Endodermal cell (in vitro differentiated cells): ENCODE measurements at regions not wholly inside any gene's neighbourhood (a gene's known extent, or its start where the extent isn't known, plus 50 kb on each side); places are given as distances from the start of the nearest gene placed in this dataset.

Source experiments
- DNase-seq: peaks from one replicate; pipeline ENCODE4 v3.0.0-alpha.2; 2017
- H3K27ac ChIP-seq: 2 replicates; pipeline ENCODE4 v1.5.1; 2013; ENCODE audit warnings: mild to moderate bottlenecking, low read depth, low read length, moderate library complexity
- H3K27me3 ChIP-seq: 2 replicates; pipeline ENCODE4 v1.6.1; 2013; ENCODE audit warnings: mild to moderate bottlenecking, low read length, moderate library complexity; ENCODE audit not compliant: insufficient read depth, control insufficient read depth, poor library complexity, severe bottlenecking
- H3K36me3 ChIP-seq: 2 replicates; pipeline ENCODE4 v1.7.0; 2013; ENCODE audit warnings: mild to moderate bottlenecking, low read length, moderate library complexity; ENCODE audit not compliant: control insufficient read depth, insufficient read depth
- H3K4me1 ChIP-seq: one replicate; pipeline ENCODE4 v1.7.0; 2013; ENCODE audit warnings: low read length; ENCODE audit not compliant: control insufficient read depth, insufficient read depth
- H3K4me3 ChIP-seq: 2 replicates; pipeline ENCODE4 v1.5.1; 2013; ENCODE audit warnings: mild to moderate bottlenecking, low read length, moderate library complexity
- H3K9ac ChIP-seq: 2 replicates; pipeline ENCODE4 v1.6.1; 2013; ENCODE audit warnings: mild to moderate bottlenecking, low read length, moderate library complexity; ENCODE audit not compliant: poor library complexity, severe bottlenecking; ENCODE audit errors: extremely low read depth
- H3K9me3 ChIP-seq: 2 replicates; pipeline ENCODE4 v1.6.1; 2013; ENCODE audit warnings: mild to moderate bottlenecking, low read length, moderate library complexity; ENCODE audit not compliant: control insufficient read depth
- H3K27ac Mint-ChIP-seq: 2 replicates; pipeline ENCODE4 v1.8.0; 2020; ENCODE audit warnings: mixed read lengths
- H3K27me3 Mint-ChIP-seq: 2 replicates; pipeline ENCODE4 v1.8.0; 2021; ENCODE audit warnings: mild to moderate bottlenecking, mixed read lengths; ENCODE audit not compliant: insufficient read depth
- H3K36me3 Mint-ChIP-seq: 2 replicates; pipeline ENCODE4 v1.8.0; 2020; ENCODE audit warnings: low read depth, mixed read lengths
- H3K4me1 Mint-ChIP-seq: 2 replicates; pipeline ENCODE4 v1.8.0; 2020; ENCODE audit warnings: mixed read lengths
- H3K4me3 Mint-ChIP-seq: 2 replicates; pipeline ENCODE4 v1.8.0; 2020; ENCODE audit warnings: mild to moderate bottlenecking, moderate library complexity, mixed read lengths
- H3K9me3 Mint-ChIP-seq: 2 replicates; pipeline ENCODE4 v1.8.0; 2020; ENCODE audit warnings: mild to moderate bottlenecking, mixed read lengths
- CTCF ChIP-seq: fragments of 200-600 bp; sonication (generic); conservative IDR thresholded peaks from 2 replicates; pipeline ENCODE4 v1.5.0; 2021; ENCODE audit warnings: antibody characterized with exemption, mild to moderate bottlenecking
- WGBS, 2 experiments: methylation state at CpG; one replicate each; pipeline versions ENCODE4 v1.1.5 to v1.1.7; 2013; ENCODE audit warnings: missing lambda C conversion rate in 2 of 2, mixed read lengths in 1 of 2; ENCODE audit not compliant: insufficient coverage in 1 of 2, insufficient read length in 1 of 2; 5-methylcytosine and 5-hydroxymethylcytosine counted together

GRCh38 chr4:67328393-67328792, 216.9 kb downstream of the CENPC start:
- no peak for TF ChIP-seq CTCF
- Mint-ChIP-seq H3K36me3 (peaks cover 4% of the 10 kb centered on the region), H3K27ac (no peak overlapping the region), H3K9me3 (peaks cover 23% of the 10 kb centered on the region), H3K27me3 (no peaks in the 10 kb centered on the region), H3K4me3 (no peak overlapping the region), H3K4me1 (peaks cover 13% of the 10 kb centered on the region)
- Histone ChIP-seq H3K27me3 (no peaks in the 10 kb centered on the region), H3K9me3 (peaks cover 10% of the 10 kb centered on the region), H3K4me1 (no peaks in the 10 kb centered on the region), H3K9ac (no peak overlapping the region), H3K36me3 (no peaks in the 10 kb centered on the region), H3K27ac (no peak overlapping the region), H3K4me3 (no peak overlapping the region)
- WGBS, 2 experiments: no CpG with 5 or more reads among the region's 1 CpG
- no peak for DNase-seq

DNA sequence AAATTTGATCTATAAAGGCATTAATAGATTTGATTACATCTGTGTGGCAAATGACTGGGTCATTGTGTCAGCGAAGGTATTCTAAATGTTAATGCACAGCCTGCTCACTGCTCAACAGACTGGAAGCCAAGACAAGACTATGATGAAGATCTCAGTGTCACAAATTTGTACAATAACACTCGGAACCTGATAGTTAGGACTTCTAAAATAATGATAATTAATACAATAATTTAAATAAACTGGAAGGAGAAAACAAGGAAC, 217.4 kb downstream of the CENPC start:
- 0 to 40% methylated on average over 1 to 2 of the region's 2 CpGs for WGBS, 2 experiments
- Histone ChIP-seq H3K9me3 (peaks cover 15% of the 10 kb centered on the region), H3K27me3 (no peaks in the 10 kb centered on the region), H3K36me3 (no peaks in the 10 kb centered on the region), H3K27ac (no peak overlapping the region), H3K4me3 (no peak overlapping the region), H3K9ac (no peak overlapping the region), H3K4me1 (no peaks in the 10 kb centered on the region)
- TF ChIP-seq CTCF: no peak
- Mint-ChIP-seq H3K27me3 (no peaks in the 10 kb centered on the region), H3K9me3 (peaks cover 27% of the 10 kb centered on the region), H3K36me3 (peaks cover 4% of the 10 kb centered on the region), H3K4me3 (no peak overlapping the region), H3K27ac (no peak overlapping the region), H3K4me1 (peaks cover 11% of the 10 kb centered on the region)
- DNase-seq: no peak

DNA sequence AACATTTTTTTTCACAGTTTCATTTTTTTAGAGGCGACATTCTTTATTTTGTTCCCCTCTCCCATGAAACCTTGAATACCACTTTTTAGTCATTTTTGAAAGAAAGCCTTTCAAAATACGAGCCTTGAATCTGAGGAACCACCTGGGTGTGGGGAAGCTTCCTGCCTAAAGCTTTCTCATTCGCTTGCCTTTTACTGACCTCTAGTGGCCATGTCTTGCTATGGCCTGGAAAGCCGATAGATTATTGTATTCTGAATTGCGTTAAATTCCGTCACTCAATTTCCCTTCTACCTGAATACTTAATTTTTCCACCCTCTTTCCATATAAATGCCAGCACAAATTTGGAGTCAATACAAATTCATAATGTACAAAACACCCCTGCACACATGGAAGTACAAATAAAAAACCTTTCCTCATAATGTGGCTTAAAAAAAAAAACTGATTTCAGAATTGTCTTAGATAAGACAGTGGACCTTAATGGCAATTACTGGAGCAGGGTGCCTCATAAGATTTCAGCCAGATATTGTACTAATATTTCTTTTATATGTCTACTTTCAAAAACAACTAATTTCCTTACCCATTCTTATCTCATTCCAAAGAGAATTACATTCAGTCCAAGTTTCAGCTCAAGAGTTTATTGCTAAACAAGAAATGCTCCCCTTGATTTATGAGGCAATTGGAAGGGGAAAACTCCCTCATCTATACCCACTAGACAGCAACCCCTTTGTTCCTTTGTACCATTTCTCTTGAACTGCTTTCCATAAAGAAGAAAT, 217.9 kb downstream of the CENPC start:
- Mint-ChIP-seq H3K4me1 (peaks cover 11% of the 10 kb centered on the region), H3K27me3 (no peaks in the 10 kb centered on the region), H3K36me3 (peaks cover 8% of the 10 kb centered on the region), H3K9me3 (peaks cover 32% of the 10 kb centered on the region), H3K4me3 (no peak overlapping the region), H3K27ac (no peak overlapping the region)
- 13 to 20% methylated on average over 2 to 6 of the region's 6 CpGs for WGBS, 2 experiments
- Histone ChIP-seq H3K27me3 (no peaks in the 10 kb centered on the region), H3K36me3 (no peaks in the 10 kb centered on the region), H3K9me3 (peaks cover 15% of the 10 kb centered on the region), H3K9ac (no peak overlapping the region), H3K4me3 (no peak overlapping the region), H3K27ac (no peak overlapping the region), H3K4me1 (no peaks in the 10 kb centered on the region)
- TF ChIP-seq CTCF: peak; percentile 95
- DNase-seq: peak; percentile 83
